UCSD-AML1 (cell line): ENCODE measurements at regions not wholly inside any gene's neighbourhood (a gene's known extent, or its start where the extent isn't known, plus 50 kb on each side); places are given as distances from the start of the nearest gene placed in this dataset.
"Not testable (repeated sequence)": the region's sequence is repeated elsewhere in the genome, so short reads cannot be mapped to it uniquely, and the experiment has no call there.

ENCODE experiments used
- DNase-seq: peaks from one replicate; lab custom pipeline; 2025; ENCODE audit not compliant: unreplicated experiment; lab: John Stamatoyannopoulos, UW

DNA sequence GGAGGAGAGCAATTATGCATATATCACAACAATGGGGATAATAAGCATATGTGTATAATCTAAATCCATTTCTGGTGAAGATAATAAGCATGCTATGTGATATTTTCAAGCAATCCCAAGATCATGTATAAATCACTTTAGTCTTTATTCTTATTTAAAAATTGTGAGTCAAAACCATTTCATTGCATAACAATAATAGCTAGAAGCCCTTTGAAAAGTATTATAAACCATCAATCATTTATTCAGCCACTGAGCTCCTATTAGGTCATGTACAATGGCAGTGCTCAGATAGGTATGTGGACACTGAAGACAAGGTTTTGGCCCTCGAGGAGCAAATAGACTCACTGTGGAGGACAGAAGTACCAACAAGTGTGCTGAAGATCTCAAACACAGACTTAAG, 113.1 kb downstream of the CDCA7 start:
- no peak for DNase-seq

DNA sequence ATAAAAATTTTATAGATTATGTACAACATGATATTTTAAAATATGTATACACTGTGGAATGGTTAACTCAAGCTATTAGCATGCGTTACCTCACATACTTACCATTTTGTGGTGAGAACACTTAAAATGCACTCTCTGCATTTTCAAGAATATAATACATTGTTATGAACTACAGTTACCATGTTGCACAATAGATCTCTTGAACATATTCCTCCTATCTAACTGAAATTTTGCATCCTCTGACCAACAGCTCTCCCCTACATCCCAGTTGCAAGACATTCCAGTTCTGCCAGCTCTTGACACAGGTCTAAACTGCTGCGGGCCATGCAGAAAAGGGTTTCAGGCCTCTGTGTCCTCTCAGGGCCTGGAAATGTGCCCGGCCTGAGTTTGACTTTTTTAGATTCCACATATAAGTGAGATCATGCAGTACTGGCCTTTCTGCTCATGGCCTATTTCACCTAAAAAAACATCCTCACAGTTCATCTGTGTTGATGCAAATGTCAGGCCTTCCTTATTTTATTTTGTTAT, 113.7 kb downstream of the CDCA7 start:
- no peak for DNase-seq

DNA sequence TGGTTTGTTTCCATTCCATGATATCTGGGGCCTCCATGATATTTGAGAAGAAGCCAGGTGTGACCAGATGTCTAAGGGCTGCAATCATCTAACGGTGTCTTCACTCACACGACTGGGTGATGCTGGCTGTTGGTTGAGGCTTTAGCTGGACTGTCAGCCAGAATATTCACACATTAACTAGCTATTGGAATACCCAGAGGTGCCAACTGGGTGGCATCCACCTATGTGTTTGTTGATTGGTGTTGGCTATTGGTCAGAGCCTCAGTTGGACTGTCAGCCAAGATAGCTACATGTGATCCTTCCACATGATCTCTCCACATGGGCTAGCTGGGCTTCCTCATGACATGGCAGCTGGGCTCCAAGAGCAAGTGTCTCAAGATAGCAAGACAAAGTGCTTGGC, 117.4 kb downstream of the CDCA7 start:
- no peak for DNase-seq

DNA sequence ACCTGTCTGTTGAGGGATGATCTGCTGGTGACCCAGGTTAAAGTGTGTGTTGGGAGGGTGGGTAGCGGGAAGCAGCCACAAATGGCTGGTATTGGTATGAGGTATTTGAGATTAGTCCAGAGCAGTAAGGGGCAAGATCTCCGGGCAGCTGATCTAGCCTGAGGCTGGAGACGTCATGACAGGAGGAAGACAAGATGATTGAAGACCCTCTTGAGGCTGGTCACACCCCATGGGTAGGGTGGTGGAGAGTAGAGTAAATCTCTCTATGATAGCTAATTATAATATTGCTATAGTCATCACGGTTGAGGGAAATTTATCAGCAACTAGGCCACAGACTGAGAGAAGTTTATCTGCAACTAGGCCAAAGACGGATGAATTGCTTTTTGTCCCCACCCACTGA, 128.5 kb downstream of the CDCA7 start:
- DNase-seq, result no peak

DNA sequence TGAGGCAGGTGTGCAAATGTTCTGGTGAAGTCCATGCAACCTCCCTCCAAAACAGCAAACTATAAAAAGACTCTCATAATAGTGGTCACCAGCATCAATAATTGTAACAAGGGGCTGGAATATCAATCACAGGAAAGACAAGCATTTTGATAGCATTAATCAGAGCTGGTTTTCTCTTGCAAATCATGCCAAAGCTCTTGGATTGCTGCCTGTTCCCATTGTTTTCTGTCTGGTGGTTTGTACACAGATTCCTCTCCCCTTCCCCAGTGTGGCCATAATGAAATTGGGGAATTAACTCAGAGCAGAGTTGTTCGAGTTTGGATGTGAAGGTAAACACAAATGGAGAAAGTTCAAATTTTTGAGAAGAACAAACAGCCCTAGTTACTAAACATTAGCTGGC, 134.2 kb downstream of the CDCA7 start:
- no peak for DNase-seq

DNA sequence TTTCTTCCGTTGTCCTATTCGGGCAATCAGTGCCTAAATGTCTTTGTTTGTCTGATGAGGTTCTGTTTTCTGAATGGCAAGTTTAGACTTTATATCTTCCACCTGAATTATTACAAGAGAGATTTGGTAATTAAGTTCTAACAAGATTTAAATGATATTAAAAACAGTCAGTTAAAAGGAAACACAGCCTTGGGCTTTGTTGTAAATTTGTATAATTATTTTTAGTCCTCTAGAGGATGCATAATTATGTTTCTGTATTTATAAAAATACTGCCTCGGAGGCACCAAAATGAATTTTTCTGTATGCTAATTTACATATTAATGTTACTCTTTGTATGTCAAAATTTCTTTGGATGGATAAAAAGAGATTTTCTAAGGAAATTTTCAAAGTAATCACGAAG, 136.7 kb downstream of the CDCA7 start:
- DNase-seq, result no peak

DNA sequence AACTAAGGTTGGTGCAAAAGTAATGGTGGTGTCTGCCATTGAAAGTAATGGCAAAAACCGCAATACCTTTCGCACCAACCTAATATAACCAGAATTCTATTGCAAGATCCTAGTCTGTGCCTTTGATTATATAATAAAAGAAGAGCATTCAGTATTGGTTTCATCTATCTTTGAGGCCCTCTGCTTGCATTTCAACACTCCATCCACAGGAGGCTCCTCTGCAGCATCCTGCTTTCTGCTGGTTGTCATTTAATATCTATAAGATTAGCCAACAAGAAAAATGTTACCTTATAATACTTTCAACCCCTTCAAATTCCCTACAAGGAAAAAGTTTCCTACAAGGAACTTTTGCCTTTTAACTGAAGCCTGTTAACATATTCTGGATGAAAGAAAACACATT, 139.2 kb downstream of the CDCA7 start:
- no peak for DNase-seq

DNA sequence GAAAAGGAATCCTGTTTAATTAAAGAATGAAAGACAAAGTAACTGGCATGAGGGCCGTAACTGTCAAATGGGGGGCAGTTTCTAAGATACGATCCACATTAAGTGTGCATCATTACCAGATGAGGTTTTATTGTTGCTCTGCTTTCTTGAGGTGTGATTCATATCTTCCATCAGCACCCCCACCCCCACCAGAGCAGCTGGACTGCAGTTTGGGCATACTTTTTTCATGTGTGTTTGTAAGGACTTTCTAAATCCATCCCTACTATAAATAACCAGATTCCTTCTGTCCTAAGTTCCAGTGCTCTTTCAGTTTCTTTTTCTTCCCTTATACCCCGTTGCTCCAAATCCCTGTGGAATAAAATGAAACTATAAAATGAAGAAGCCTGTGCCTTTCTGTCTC, 142.1 kb downstream of the CDCA7 start:
- no peak for DNase-seq

DNA sequence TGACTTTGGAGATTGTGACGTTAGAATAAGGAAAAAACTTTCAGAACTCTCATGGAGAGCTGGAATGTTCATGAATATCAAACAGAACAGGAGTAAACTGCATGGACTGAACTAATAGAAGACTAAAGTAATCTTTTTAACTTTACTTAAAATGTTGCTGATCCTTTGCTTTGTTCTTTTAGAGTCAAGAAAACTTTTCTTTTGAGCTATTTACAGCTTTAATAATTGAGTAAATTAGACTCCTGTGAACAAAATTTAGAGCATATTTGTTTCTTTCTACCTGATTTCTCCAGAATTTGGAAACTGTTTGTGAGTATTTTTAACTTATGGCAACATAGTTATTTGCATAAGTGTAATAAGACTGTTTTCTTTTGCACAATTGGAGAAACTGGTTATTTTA, 146.3 kb downstream of the CDCA7 start:
- no peak for DNase-seq

DNA sequence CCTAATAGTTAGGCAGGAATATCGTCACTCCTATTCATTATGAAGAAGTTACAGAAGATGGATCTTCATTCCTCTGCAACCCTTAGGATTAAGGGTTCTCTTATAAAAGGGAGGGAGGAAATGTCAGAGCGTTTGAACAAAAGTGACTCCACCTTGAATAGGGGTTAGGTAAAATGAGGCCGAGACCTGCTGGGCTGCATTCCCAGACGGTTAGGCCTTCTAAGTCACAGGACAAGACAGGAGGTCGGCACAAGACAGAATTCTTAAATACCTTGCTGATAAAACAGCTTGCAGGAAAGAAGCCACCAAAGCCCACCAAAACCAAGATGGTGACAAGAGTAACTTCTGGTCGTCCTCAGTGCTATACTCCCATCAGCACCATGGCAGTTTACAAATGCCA, 147.6 kb downstream of the CDCA7 start:
- no peak for DNase-seq

DNA sequence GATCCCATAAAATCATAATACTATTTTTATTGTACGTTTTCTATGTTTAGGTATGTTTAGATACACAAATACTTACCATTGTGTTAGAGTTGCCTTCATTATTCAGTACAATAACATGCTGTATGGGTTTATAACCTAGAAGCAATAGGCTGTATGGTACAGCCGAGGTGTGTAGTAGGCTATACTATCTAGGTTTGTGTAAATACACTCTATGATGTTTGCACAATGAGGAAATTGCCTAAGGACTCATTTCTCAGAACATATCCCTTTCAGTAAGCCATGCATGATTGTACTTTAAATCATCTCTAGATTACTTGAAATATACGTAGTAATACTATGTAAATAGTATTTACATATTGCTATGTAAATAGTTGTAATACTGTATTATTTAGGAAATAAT, 156.7 kb downstream of the CDCA7 start:
- no peak for DNase-seq

DNA sequence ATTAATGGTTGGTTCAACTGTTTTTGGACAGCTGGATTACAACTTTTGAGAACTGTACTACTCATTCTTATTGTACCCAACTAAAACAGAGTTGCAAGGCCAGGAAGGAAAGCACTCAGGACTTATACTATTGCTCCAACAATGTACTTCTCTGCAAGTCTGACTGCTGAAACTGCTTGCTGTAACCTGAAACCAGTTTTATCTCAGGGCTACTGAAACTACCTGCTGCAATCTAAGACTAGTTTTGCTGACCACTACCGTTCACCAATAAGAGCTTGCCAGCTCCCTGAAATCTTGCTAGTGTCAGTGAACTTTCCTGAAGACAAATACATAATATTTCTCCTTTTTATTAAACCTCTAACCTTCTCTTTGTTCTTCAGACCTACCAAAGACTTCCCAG, 157.3 kb downstream of the CDCA7 start:
- DNase-seq, result no peak

DNA sequence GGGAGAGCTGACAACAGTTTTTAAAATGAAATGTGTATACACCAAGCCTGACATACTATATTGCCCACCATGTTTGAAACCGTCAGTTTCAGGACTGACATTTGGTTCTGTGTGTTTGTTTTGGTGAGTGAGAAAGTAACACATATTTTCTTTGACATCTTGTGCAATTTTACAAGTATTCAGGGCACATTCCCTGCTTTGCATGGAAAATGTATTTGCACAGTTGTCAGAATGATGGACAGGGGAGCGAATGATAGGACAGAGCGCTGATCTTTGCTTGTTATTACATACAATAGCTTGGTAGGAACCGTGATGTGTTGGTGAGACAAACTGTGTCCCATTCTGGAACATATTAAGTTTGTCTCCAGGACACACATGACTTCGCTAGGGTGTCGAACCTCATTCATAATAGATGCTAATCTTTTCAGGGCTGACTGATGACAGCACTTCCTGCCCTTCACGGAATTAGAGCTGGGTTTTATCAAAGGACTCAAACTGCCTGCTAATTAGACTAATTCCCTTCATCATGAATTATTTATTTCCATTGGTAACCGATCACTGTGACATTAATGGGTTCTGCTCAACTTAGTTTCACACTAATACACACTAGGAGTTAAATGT, 158.5 kb downstream of the CDCA7 start:
- no peak for DNase-seq

DNA sequence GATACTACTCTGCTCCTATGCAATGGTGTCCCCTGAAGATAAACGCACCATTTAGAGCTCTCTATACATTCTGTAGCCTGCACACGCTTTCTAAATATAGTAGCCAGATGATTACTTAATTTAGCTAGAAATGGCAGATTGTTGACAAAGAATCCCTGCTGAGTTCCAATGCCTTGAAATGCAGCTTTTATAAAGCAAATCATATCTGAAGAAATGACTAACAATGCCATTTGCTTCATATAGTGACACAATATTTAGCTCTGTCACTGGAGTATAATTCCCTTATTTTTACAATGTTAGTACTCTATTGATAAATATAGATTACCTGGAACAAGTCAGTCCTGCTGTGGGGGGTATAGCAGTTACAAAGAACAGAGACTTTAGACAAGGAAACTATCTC, 166.2 kb downstream of the CDCA7 start:
- no peak for DNase-seq

DNA sequence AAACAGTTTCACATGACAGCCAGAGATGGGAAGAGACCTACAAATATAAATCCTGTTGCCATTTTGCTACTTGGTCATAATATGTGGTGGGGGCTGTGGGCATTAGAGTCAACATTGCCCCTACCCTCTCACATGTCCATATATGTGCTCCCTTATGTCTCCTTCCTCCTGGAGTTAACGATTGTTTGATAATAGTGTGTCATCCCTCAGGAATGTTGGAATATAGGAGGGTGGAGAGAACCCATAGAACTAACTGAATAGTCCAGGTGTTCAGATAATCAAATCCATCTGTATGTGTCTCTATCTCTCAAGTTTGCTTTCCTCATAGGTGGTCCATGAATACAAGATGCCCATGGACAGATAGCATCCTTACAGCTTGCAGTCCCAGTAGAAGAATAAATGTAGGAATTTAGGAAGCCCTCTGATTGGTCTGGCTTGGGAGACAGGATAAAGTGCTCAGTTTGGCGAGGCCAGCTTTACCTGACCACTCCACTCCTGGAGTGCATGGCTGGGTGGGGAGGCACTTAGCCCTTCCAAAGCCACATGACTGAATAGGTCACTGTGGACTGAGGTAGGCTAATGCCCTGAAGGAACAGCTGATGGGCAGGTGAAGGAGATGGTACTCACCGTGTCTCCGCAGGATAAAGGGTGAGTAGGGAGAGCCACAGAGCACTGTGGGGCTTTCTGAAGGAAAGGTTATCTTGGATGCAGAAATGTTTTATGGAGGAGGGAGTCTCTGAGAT, 166.9 kb downstream of the CDCA7 start:
- no peak for DNase-seq

DNA sequence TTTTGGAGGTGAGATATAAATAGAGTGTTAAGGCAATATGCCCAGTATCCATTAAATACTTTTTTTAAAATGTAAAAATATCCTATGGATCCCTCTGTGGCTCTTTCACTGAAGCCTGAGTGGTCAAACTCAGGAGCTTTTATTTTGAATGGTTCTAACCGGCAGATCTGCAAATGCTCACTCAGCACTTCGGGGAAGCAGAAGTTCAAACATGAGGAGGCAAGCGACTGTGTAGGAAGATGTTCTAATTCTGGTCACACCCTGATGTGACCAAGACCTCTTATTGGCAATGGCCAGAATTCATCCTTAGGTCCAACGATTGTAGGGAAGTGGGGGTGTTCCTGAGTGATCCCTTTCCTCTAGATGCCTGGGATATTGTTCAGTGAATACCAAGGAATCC, 168.8 kb downstream of the CDCA7 start:
- DNase-seq, result no peak

DNA sequence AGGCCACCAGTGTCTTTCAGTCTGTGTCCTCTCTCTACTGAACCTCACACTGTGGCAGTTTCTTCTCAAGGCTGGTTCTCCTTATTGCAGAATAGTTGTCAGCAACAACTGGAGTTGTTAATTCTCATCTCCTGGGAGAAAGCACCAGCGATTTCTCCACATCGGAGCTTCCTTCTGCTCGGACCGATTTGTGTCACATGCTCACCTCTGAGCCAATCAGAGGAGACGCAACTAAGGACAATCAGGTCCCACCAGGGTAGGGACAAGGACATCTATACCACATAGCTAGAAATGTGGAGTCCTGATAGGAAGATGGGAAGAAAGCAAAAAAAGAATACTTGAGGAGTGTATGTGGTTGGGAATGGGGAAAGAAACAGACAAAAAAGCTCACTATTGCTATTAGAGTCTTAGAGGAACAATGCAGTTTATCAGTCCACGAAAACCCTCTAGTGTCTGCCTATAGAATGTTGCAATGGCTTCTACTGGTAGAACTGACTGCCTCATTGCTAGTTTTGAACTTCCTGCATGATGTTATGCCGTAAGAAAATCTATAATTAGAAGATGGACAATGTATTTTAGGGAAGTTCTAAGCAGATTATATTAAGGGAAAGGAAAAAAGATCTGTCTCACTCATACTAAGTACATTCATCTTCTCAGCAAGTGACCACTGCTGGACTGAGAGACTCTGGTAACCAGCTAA, 169.7 kb downstream of the CDCA7 start:
- DNase-seq, result no peak

DNA sequence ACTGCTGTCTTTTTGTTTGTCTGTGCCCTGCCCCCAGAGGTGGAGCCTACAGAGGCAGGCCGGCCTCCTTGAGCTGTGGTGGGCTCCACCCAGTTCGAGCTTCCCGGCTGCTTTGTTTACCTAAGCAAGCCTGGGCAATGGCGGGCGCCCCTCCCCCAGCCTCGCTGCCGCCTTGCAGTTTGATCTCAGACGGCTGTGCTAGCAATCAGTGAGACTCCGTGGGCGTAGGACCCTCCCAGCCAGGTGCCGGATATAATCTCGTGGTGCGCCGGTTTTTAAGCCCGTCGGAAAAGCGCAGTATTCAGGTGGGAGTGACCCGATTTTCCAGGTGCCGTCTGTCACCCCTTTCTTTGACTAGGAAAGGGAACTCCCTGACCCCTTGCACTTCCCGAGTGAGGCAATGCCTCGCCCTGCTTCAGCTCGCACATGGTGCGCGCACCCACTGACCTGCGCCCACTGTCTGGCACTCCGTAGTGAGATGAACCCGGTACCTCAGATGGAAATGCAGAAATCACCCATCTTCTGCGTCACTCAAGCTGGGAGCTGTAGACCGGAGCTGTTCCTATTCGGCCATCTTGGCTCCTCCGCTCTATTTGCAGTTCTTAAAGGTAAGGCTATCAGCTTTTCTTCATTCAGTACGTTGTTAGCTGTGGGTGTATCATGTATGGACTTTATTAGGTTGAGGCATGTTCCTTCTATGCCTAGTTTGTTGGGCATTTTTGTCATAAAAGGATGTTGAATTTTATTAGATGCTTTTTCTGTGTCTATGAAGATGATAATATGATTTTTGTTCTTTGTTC, 178.3 kb downstream of the CDCA7 start:
- not testable (repeated sequence) for DNase-seq

DNA sequence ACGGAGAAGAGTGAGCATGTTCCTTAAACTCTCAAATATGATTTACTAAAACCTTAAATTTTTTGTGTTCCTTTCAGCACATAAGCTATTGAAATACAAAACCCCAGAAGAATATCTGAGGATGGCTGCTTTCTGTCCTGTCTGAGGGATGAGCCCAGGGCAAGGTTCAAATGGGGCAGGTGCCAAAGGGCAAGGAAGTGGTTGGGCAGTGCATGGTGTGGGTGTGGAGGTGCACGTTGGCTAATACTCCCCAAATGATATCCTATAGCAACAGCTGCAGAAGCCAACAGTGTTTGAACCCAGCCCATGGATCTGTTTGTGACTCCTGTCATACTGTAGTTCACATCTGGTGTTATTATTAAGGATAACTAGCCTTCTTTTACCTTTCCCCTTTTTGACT, 183.0 kb downstream of the CDCA7 start:
- no peak for DNase-seq

DNA sequence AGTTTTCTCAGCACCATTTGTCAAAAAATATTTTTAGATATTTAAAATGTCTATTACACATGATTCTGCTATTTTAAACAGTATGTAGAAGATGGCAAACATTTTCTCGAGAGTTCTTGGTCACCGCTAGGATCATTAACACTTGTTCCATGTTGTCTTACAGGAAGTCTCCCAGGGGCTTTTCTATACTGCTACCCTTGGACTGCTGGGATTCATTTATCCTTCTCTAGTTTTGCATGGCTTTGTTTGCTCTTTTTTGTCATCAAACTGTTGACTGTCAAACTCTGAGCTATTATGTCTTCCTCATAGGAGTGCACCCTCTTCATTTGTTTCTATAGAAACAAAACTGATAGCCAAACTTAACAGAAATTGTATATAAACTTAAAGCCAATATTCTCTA, 184.9 kb downstream of the CDCA7 start:
- DNase-seq, result no peak

DNA sequence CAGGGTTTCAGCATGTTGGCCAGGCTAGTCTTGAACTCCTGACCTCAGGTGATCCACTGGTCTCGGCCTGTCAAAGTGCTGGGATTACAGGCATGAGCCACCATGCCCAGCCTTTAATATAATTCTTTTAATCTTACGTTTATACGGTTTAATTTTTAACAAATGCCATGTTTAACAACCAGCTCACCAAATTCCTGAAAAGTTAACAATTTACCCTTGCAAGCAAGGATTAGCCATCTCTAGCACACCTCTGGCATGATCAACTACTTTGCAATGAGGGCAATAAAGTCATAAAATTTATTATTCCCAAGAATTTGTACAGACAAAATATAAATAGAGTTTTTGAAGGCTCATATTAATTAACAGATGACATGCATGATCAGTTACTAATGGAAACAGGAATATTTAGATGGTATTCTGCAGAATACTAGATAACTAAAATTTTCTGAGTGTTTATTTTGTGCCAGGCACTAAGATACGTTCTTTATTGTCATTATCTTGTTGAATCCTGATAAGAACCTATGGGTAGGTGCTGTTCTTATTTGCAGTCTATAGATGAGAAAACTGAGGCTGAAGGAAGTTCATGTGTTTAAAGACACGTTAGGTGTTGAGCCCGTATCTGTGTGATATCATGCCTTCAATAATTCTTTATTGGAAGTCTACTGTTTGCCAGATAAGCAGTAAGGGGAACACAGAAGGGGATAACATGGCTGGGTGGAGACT, 190.1 kb downstream of the CDCA7 start:
- DNase-seq, result no peak
